Esophagus squamous epithelium (tissue), 5 donors: ENCODE measurements at regions not wholly inside any gene's neighbourhood (a gene's known extent, or its start where the extent isn't known, plus 50 kb on each side); places are given as distances from the start of the nearest gene placed in this dataset.

ENCODE experiments used
- DNase-seq: peaks from one replicate; lab custom pipeline; 2025; lab: John Stamatoyannopoulos, UW
- H3K27ac ChIP-seq, 4 donors: fragments of 200-600 bp; sonication (generic); one replicate each; pipeline ENCODE4 v1.5.1; 2016 to 2019; ENCODE audit warnings: mild to moderate bottlenecking in 1 of 4
- H3K27me3 ChIP-seq, 4 donors: fragments of 200-600 bp; sonication (generic); 1 replicate in 3 of 4; 2 replicates in 1 of 4; pipeline versions ENCODE4 v1.5.1 to v1.6.0; 2017 to 2021; ENCODE audit warnings: antibody characterized with exemption in 1 of 4
- H3K36me3 ChIP-seq, 3 donors: fragments of 200-600 bp; sonication (generic); one replicate each; pipeline ENCODE4 v1.5.1; 2016 to 2019
- H3K4me1 ChIP-seq, 3 donors: fragments of 200-600 bp; sonication (generic); one replicate each; pipeline ENCODE4 v1.5.1; 2017 to 2019
- H3K4me3 ChIP-seq, 4 donors: fragments of 200-600 bp; sonication (generic); 1 replicate in 3 of 4; 2 replicates in 1 of 4; pipeline ENCODE4 v1.5.1; 2016 to 2019; ENCODE audit warnings: mild to moderate bottlenecking in 2 of 4, moderate library complexity in 1 of 4
- H3K9me3 ChIP-seq, 3 donors: fragments of 200-600 bp; sonication (generic); one replicate each; pipeline ENCODE4 v1.5.1; 2016 to 2019
- CTCF ChIP-seq, 6 experiments: fragments of 450-650 bp in 4 of 6; fragments of 200-600 bp in 2 of 6; sonication (generic) in 2 of 6; IDR thresholded peaks; one replicate each; pipeline ENCODE4 v1.5.1; 2016 to 2019; ENCODE audit warnings: antibody characterized with exemption in 6 of 6, mild to moderate bottlenecking in 4 of 6, moderate library complexity in 4 of 6
- POLR2A ChIP-seq, 4 donors: fragments of 450-650 bp; IDR thresholded peaks; one replicate each; pipeline ENCODE4 v1.6.1; 2017; ENCODE audit warnings: antibody characterized with exemption in 4 of 4, mild to moderate bottlenecking in 4 of 4, moderate library complexity in 3 of 4
- WGBS, 2 donors: methylation state at CpG; one replicate each; pipeline ENCODE4 v1.1.5; 2018; 5-methylcytosine and 5-hydroxymethylcytosine counted together
- intact Hi-C: fragments of 100-400 bp; cut with DNase I; formaldehyde crosslinking; loops from one replicate; pipeline ENCODE4 v1.15.0; 2022
- donor health status: DM: yes; HTN: yes; CAD: no.

- WGBS, 2 donors, result 70 to 76% methylated on average over 2 of the region's 2 CpGs
These were observed 330.0 kb upstream of the POU3F3 start for GRCh38 chr2:104523921-104524320.

GRCh38 chr2:104528101-104528500 lies 325.8 kb upstream of the POU3F3 start:
- Histone ChIP-seq H3K4me1 (no peaks in the 10 kb centered on the region), H3K9me3 (no peaks in the 10 kb centered on the region), H3K36me3 (no peaks in the 10 kb centered on the region), H3K27me3 (no peaks in the 10 kb centered on the region), H3K27ac (no peak overlapping the region), H3K4me3 (no peak overlapping the region)
- intact Hi-C loops, result no loop called here
- TF ChIP-seq POLR2A (IDR thresholded peaks at IDR 0.05) (no peak), CTCF (IDR thresholded peaks at IDR 0.05) (no peak)
- 52 to 67% methylated on average over 8 of the region's 8 CpGs for WGBS, 2 donors
- no peak for DNase-seq

More at GRCh38 chr2:104523921-104524320, 330.0 kb upstream of the POU3F3 start:
- H3K36me3 ChIP-seq, result no peaks in the 10 kb centered on the region
- no peak for DNase-seq
- H3K27ac ChIP-seq, result no peak overlapping the region
- intact Hi-C loops, result no loop called here
- H3K9me3 ChIP-seq, result peaks cover 0 to 5% (median 0%) of the 10 kb centered on the region in 3 donors
- no peaks in the 10 kb centered on the region for H3K27me3 ChIP-seq
- no peak for TF ChIP-seq CTCF (IDR thresholded peaks at IDR 0.05)
- TF ChIP-seq POLR2A (IDR thresholded peaks at IDR 0.05), result no peak
- H3K4me3 ChIP-seq, result no peak overlapping the region
- no peaks in the 10 kb centered on the region for H3K4me1 ChIP-seq

GRCh38 chr2:104531122-104531521 lies 322.8 kb upstream of the POU3F3 start:
- Histone ChIP-seq H3K9me3 (no peaks in the 10 kb centered on the region), H3K4me1 (no peaks in the 10 kb centered on the region), H3K27ac (no peak overlapping the region), H3K27me3 (no peaks in the 10 kb centered on the region), H3K4me3 (no peak overlapping the region), H3K36me3 (no peaks in the 10 kb centered on the region)
- WGBS, 2 donors, result 80 to 84% methylated on average over 9 to 10 of the region's 10 CpGs
- no peak for DNase-seq
- no peak for TF ChIP-seq CTCF (IDR thresholded peaks at IDR 0.05)
- intact Hi-C loops, result no loop called here

- TF ChIP-seq POLR2A (IDR thresholded peaks at IDR 0.05) (no peak), CTCF (IDR thresholded peaks at IDR 0.05) (no peak)
- Histone ChIP-seq H3K4me1 (no peaks in the 10 kb centered on the region), H3K27ac (no peak overlapping the region), H3K36me3 (no peaks in the 10 kb centered on the region), H3K27me3 (no peaks in the 10 kb centered on the region), H3K9me3 (no peaks in the 10 kb centered on the region), H3K4me3 (no peak overlapping the region)
- 61 to 66% methylated on average over 5 of the region's 5 CpGs for WGBS, 2 donors
- DNase-seq, result no peak
- intact Hi-C loops, result no loop called here
These were observed 316.8 kb upstream of the POU3F3 start for GRCh38 chr2:104537116-104537515.

- no peaks in the 10 kb centered on the region for H3K36me3 ChIP-seq
- H3K9me3 ChIP-seq, result no peaks in the 10 kb centered on the region
- H3K4me3 ChIP-seq, result no peak overlapping the region
- 37 to 38% methylated on average over 7 of the region's 7 CpGs for WGBS, 2 donors
- H3K27ac ChIP-seq, result no peak overlapping the region
- DNase-seq, result no peak
- intact Hi-C loops, result no loop called here
- TF ChIP-seq POLR2A (IDR thresholded peaks at IDR 0.05), result no peak
- TF ChIP-seq CTCF (IDR thresholded peaks at IDR 0.05), result no peak
- no peaks in the 10 kb centered on the region for H3K4me1 ChIP-seq
- H3K27me3 ChIP-seq, result no peaks in the 10 kb centered on the region
These were observed 315.8 kb upstream of the POU3F3 start for GRCh38 chr2:104538077-104538476.
